Bronchial epithelial cell (primary cell): ENCODE measurements at regions not wholly inside any gene's neighbourhood (a gene's known extent, or its start where the extent isn't known, plus 50 kb on each side); places are given as distances from the start of the nearest gene placed in this dataset.

Source experiments
- DNase-seq: peaks from one replicate; pipeline ENCODE4 v3.0.0-alpha.2; 2010; ENCODE audit warnings: low read depth
- FAIRE-seq: peaks from 2 replicates; lab custom pipeline; 2011; peaks lifted over from hg19 to GRCh38; lab: Jason Lieb, UNC
- H3K27me3 ChIP-seq: 2 replicates; pipeline ENCODE4 v1.5.1; 2011; ENCODE audit warnings: low read length; ENCODE audit not compliant: control insufficient read depth, insufficient read depth
- H3K36me3 ChIP-seq: 2 replicates; pipeline ENCODE4 v1.5.1; 2011; ENCODE audit warnings: low read length; ENCODE audit not compliant: control insufficient read depth, insufficient read depth
- H3K4me3 ChIP-seq: 2 replicates; pipeline ENCODE4 v1.5.1; 2011; ENCODE audit warnings: mild to moderate bottlenecking, low read depth, low read length, control low read depth
- TF ChIP-seq, protein P1 (sequence below): IDR thresholded peaks from 2 replicates; pipeline ENCODE4 v1.5.1; 2011; ENCODE audit warnings: mild to moderate bottlenecking, moderate library complexity, low read length, control low read depth, inconsistent platforms; ENCODE audit not compliant: insufficient read depth, severe bottlenecking

DNA sequence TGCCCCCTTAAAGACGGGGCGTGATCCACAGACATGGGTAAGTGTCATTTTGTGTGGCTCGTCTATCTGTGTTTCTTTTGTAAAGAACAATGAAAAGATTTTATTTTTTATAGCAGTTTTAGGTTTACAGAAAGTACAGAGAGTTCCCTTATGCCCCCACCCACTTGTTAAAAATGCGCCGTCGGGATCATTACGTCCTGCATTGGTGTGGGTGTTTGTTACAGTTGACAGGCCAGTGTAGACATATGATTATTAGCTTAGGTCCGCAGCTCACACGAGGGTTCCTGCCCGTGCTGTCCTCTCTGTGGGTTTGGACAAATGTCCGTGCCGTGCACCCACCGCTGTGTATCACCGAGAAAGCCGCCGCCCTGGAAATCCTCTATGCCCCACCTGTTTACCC, 50.5 kb downstream of the RGS12 start:
- TF ChIP-seq, protein P1, sequence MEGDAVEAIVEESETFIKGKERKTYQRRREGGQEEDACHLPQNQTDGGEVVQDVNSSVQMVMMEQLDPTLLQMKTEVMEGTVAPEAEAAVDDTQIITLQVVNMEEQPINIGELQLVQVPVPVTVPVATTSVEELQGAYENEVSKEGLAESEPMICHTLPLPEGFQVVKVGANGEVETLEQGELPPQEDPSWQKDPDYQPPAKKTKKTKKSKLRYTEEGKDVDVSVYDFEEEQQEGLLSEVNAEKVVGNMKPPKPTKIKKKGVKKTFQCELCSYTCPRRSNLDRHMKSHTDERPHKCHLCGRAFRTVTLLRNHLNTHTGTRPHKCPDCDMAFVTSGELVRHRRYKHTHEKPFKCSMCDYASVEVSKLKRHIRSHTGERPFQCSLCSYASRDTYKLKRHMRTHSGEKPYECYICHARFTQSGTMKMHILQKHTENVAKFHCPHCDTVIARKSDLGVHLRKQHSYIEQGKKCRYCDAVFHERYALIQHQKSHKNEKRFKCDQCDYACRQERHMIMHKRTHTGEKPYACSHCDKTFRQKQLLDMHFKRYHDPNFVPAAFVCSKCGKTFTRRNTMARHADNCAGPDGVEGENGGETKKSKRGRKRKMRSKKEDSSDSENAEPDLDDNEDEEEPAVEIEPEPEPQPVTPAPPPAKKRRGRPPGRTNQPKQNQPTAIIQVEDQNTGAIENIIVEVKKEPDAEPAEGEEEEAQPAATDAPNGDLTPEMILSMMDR = no peak
- no peaks in the 10 kb centered on the region for H3K27me3 ChIP-seq
- H3K4me3 ChIP-seq = no peak overlapping the region
- FAIRE-seq = no peak
- no peak for DNase-seq
- no peaks in the 10 kb centered on the region for H3K36me3 ChIP-seq

DNA sequence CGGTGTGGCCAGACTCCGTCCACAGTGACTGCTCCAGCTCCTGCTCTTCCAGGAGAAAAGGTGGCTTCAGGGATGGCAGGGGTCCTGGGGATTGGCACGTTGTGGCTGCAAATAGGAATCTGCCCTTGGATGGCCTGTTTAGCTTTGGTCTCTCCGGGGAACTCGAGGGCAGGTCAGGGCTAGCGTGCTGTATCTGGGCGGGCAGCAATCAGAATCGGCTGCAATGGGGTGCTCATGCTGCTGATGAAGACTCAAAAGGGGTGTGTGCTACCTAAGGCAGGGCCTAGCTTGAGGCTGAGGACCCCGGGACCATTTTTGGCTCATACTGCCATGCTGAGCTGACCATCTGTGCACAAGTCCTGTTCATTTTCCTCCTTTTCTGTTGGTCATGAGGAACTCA, 51.3 kb downstream of the RGS12 start:
- DNase-seq = no peak
- Histone ChIP-seq H3K27me3 (no peaks in the 10 kb centered on the region), H3K36me3 (no peaks in the 10 kb centered on the region), H3K4me3 (no peak overlapping the region)
- no peak for FAIRE-seq
- TF ChIP-seq, protein P1 = no peak

DNA sequence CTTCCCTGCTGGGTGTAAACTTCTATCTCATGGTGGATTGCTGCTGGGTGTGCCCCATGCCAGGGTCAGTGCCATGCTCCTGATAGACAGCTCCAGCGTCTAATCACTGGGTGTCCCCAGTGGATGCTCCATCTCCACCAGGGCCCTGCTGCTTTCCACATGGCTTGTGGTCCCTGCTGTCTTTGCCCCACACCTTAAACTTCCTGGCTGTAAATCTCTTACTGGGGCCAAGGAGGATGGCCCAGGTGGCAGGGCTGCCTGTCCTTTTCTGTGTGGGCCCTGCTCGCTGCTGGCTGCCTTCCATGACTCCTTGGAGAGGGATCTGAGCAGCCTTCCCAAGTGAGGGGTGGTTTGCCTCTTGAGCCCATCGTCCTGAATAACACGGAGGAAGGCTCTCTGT, 51.8 kb downstream of the RGS12 start:
- DNase-seq = no peak
- TF ChIP-seq, protein P1 = no peak
- Histone ChIP-seq H3K36me3 (no peaks in the 10 kb centered on the region), H3K27me3 (no peaks in the 10 kb centered on the region), H3K4me3 (no peak overlapping the region)
- FAIRE-seq = no peak

DNA sequence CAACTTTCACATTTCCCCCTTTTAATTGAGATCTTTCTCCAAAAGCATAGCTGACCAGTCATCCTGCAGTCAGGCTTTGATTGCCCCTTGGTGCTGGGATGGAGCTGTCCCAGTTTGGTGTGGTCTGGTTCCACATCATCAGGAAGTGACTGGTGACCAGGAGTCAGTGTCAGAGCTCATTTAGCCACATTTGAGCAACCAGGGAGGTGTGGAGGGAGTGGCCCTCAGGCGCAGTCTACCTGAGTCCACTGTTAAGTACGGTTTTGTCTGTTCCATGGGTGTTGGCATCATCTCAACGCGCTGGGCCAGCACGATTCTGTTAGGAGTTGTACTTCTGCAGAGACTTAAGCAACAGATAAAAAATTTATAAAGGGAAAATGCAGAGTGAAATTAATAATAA, 52.6 kb downstream of the RGS12 start:
- Histone ChIP-seq H3K36me3 (no peaks in the 10 kb centered on the region), H3K4me3 (no peak overlapping the region), H3K27me3 (no peaks in the 10 kb centered on the region)
- FAIRE-seq (no peak), DNase-seq (no peak)
- TF ChIP-seq, protein P1 = no peak

DNA sequence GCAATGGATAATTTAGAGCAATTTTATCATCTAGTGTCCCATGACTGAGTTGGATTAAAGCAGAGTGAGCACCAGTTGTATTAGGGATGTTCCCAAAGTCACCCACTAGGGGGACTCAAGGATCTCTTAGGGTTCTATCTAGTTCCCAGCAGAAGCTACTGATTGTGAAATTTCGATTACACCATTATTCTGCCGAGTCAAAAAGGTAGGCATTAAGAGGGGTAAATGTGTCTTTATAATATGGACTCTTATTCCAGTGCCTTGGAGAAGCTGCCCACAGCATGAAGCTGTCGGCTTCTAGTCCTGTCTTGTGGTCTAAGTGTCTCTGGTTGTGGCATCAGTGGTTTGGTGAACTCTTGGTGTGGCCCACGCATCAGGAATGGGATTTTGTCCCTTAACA, 53.3 kb downstream of the RGS12 start:
- Histone ChIP-seq H3K4me3 (no peak overlapping the region), H3K36me3 (no peaks in the 10 kb centered on the region), H3K27me3 (no peaks in the 10 kb centered on the region)
- TF ChIP-seq, protein P1 = peak; percentile 76
- FAIRE-seq = peak; percentile 60
- DNase-seq = peak; percentile 84

DNA sequence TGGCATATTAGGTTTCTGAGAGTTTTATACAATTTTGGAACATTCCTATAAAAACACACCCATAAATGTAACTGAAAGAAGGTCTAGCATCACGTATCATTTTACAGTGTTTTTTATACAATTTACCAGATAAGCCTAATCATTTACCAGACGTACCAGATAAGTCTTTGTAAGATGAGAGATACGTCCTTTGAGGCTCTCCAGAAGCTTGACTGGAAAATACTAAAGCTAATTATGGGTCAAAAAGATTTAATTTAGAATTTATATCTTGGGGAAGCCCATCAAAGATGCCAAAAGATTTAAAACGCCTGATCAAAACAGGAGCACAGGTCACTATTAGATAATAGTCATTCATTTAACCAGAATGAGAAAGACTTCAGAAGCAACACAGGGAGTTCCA, 55.0 kb downstream of the RGS12 start:
- DNase-seq (no peak), FAIRE-seq (no peak)
- H3K27me3 ChIP-seq = no peaks in the 10 kb centered on the region
- TF ChIP-seq, protein P1 = no peak
- H3K4me3 ChIP-seq = no peak overlapping the region
- no peaks in the 10 kb centered on the region for H3K36me3 ChIP-seq
